HG02798 (cell line): ENCODE measurements at regions not wholly inside any gene's neighbourhood (a gene's known extent, or its start where the extent isn't known, plus 50 kb on each side); places are given as distances from the start of the nearest gene placed in this dataset.
"Not testable (repeated sequence)": the region's sequence is repeated elsewhere in the genome, so short reads cannot be mapped to it uniquely, and the experiment has no call there.

Experiments
- ATAC-seq: cut with Tn5 transposase; IDR thresholded peaks from one replicate; pipeline ENCODE4 v1.9.1; 2021; ENCODE audit warnings: mild to moderate bottlenecking; ENCODE audit not compliant: unreplicated experiment, poor library complexity

DNA sequence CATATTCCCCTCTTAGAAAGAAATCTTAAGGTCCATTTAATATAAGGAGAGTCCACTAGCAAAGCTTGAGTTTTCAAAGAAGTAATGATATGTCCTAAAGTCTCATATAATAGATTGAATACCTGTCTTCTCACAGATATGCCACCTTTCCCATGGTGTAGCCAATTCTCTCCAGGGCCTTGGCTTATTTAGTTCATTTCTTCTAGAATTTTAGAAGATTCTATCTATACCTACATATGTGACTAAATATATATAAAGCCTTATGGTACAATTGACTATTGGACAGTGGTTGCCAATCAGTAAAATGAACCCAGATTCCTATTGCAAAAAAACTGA lies 370.7 kb upstream of the MAF start:
- ATAC-seq = no peak

DNA sequence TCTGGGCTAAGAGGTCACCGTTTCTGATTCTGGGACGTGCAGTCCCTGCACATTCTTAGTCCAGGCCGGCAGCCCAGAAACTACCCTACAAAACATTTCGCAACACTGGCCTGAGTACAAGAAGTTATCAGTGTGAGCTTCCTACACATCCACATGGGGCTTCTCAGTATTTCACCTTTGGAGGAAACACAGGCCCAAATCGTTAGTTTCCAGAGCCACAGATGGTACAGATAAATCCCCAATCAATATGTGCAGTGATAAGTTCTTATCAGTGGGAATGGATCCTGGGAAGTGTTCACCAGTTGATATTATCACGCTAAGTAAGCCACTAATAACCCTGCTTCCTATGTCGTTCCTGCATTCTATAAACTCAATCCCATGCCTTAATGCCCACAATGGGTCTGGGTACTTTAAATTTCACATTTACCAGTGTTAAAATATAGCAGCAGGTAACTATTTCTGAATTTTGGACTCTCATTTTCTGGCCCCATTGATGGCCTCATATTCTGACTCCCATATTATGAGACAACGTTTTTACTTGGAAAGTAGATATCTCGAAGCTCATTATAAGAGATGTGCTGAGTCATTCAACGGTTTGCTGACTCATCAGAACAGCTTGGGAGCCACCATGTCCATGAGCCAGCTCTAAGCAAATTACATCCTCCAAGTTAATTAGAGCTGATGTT lies 370.2 kb upstream of the MAF start:
- ATAC-seq = no peak

DNA sequence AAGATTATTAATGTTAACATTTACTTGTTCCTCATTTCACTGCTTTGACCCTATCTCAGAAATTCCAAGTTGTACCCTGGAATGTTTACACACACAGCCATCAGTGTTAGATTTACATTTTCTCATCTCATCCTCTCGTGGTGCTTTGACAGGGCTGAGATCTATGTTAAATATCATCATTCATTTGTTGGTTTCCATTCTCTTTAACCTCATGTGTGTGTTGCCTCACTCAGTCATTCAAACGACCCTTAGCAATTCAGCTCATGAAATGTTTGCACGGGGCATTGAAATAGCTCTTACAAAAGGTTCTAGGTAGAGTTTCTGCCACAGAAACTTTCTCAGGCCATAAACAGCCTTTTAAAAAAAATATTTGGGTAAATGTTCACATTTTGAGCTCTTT lies 369.6 kb upstream of the MAF start:
- no peak for ATAC-seq

DNA sequence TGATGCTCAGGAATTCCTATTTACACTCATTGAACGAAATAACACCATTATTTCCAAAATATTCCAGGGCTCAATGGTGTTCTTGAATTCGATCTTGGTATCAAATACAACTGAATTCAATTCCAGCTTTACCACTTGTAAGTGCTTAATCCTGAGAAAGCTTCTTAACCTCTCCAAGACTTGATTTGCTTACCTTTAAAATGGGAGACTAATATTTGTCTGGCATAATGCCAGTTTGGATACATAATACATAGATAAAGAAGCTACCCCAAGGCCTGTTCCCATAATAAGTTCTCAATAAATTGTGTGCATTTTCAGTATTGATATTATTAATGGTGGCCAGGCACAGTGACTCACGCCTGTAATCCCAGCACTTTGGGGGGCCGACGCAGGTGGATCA lies 368.9 kb upstream of the MAF start:
- ATAC-seq = no peak

DNA sequence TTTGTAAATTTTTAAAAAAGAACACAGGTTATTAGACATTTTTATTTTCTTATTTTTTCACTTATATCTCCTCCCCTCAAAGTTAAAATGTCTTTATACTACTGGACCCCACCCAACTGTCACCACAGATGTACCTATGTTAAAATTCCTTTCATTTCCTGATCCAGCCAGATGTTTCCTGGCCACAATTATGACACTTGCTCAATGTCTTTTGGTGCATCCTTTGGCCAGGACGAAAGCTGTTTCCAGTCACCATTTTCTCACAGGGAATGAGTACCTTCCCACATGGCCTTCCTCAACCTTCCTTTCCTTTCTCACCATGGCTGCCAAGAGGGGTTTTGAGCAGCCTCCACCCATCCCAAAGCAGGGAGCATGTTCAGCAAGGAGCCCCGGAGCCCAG lies 365.7 kb upstream of the MAF start:
- no peak for ATAC-seq

DNA sequence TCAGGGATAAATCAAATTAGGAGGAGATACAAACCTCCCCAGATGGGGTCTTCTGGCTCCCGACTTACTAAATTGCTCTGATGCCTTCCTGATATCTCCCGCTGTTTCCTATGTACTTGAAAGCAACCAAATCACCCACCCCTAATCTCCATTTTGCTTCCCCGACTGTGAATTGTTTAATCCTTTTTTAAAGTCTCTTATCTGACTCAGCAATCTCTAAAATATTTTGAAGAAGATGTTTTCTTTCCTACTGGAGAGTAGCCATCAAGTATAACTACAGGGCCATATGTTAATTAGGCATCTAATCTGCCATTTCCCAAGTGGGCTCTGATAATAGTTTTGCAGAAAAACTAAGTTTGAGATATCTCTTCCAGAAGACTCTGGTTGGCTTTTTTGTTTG lies 365.2 kb upstream of the MAF start:
- no peak for ATAC-seq

DNA sequence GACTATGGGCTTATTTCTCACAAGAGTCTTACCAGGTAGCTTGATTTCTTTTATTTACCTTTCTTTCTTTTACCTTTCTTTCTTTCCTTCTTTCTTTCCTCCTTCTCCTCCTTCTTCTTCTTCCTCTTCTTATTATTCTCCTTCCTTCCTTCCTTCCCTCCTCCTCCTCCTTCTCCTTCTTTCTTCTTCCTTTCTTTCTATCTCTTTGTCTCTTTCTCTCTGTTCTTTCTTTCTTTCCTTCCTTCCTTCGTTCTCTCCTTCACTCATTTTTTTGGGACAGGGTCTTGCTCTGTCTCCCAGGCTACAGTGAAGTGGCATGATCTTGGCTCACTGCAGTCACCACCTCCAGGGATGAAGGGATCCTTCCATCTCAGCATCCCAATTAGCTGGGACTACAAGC lies 363.6 kb upstream of the MAF start:
- no peak for ATAC-seq

DNA sequence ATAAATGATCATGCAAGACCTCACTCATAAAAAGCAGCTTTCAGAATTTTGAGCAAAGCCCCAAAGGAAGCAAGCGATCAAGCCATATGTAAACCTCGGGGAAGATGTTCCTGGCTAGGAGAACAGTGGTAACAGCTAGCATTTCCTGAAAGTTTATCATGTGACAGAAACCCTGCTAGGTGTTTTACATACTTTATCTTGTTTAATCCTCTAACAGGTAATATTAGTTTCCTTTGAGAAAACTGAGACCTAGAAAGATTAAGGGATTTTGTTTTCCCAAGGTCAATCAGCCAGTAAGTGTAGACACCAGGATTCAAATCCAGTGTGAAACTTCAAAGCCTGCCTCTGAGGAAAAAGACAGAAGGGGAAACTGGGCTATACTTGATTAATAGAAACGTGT lies 362.4 kb upstream of the MAF start:
- ATAC-seq = no peak

DNA sequence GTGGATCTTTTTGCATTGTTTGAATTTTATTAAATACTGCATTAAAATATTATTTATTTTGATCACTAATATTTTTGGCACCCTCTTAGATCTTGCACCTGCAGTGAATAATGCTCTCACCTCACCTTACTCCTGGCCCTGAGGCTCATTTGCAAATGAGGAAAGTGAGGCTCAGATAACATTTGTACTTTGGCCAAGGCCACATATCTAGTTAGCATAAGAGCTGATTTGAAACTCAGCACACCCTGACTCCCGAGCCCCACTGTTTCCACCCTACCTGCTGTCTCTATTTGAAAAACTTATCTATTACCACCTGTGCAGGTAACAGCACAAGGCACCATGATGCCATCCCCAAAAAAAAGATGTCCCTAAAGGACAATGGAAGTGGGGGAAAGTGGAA lies 358.7 kb upstream of the MAF start:
- no peak for ATAC-seq

DNA sequence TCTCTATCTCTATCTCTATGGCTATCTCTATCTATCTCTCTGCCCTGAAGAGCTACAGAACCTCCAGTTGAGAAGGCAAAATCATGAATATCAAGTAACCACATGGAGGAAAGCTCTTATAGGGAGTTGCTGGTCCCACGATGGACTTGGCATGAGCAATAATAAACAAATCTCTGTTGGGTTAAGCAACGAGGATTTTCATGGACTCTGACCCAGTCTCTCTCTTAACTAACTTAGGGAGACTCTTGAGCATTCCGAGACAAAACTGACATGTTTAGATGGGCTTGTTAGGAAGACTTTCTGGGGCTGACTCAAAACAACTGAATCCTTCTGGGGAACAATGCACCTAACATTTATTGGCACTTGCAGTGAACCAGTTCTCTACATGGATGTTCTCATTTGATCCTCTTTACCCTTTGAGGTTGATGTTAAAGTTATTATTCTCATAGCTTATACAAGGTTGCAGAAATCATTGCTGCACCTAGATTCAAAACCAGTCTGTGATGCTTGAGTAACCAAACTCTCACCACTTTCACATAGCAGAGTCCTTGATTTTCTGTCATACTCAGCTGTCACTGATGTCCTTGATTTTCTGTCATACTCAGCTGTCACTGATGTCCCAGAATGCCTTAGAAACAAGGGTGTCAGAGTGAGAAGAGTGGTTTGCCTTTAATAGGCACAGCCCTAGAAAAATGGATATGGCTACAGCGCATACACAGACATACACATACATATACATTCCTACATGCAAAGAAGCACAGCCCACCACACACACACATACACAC lies 354.6 kb upstream of the MAF start:
- ATAC-seq = no peak

DNA sequence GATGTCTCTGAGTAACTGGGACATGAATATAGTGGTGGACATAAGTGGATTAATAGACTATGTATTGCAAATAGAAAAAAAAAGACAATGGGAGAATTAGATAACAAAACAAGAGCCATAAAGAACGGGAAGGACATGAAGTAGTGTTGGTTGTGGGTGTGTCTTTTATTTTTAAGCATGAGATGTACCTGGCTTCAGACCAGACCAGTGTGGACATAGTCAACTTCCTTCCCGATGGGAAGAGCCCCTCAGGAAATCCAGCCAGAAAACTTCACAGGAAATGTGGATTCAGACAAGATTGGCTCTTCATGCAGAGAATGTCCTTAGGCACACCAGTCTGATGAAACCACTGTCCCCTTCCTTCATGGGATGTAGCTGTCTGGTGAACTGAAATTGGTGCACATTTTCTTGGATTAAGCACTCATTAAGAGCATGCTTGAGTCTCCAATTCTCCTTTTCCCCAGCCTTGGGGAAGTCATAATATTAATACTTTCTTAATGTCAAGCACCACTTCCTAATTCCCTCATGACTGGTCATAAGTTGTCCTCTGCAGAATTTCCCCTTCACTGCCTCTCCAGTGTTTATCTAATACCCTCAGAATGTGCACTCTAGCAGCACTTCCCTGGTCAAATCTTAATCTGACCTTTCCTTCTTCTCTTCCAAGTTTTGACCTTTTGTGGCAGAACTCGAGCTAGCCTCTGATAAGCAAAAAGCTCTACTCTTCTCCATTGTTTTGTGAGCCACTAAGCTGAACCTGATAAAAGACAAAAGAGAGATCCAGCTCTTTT lies 350.6 kb upstream of the MAF start:
- no peak for ATAC-seq

DNA sequence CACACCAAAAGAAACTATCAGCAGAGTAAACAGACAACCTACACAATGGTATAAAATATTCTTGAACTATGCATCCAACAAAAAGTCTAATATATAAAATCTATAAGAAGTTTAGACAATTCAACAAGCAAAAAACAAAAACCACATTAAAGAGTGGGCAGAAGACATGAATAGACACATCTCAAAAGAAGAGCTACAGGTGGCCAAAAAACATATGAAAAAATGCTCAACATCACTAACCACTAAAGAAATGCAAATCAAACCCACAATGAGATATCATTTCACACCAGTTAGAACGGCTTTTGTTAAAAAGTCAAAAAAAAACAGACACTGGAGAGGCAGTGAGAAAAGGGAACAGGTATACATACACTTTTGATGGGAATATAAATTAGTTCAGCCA lies 348.9 kb upstream of the MAF start:
- no peak for ATAC-seq

DNA sequence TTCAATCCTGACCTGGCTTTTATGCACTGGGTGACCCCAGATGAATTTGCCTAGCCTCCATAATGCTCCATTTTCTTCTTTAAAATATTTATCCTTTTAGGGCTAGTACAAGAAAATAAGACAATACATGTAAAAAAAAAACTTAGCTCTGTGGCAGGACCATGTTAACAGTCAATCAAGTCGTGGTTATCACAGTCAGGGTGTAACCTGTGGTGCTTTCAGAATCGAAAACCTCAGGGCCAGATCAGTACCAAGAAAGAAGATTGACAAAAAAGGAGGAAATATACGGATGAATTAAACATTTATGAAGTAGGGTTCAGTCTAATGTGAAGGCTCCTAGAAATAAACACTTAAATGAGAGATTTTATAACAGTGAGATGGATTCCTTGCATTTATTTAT lies 347.2 kb upstream of the MAF start:
- no peak for ATAC-seq

DNA sequence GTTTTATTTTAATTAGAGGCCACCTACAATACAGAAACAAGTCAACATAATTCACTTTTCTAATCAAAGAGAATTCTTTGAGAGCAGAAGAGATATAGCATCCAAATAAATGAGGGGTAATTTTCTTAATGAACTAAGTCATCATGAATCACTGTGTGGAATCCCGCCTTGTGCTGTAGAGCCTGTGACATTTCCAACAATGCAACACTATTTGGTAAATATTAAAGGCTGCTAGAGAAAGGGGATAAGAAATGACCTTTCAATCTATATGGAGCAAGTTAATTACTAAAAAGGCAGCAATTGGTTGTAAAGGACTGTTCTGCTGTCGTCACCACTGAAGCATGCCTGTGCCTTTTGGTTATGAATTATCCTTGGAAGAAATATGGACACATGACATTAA lies 345.7 kb upstream of the MAF start:
- no peak for ATAC-seq

DNA sequence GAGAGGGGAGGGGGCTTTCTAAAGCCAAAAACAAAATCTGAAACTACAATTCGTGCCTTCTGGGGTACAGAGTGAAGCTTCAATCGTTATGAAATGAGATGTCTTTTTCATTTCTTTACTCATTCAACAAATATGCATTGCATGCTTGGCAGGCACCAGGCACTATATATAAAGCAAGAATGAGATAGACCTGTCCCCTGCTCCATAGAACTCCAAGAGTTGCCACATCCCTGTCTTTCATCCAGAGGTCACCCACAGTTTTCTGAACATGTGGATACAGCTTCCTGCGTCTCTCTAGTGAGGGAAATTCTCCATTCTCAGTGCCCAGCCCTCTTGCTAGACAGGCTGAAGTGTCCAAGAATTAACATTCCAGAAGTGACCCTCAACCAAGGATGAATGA lies 343.2 kb upstream of the MAF start:
- ATAC-seq = no peak

DNA sequence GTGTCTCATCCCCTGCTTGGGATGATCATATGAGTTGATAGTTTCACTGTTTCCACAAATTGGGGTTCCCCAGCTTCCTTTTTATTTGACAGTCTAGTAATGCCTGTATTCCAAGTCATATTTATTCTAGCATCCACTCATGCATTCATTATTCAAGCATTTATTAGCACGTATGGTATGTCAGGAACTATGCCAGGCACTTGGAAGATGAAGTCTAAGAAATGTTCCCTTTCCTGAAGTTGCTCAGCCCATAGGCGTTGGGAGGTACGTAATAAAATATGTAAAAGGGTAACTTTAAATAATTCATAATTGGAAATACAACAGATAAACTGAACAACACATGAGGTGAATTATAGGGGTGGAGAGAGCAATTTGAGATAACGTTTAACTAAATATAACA lies 338.0 kb upstream of the MAF start:
- no peak for ATAC-seq

DNA sequence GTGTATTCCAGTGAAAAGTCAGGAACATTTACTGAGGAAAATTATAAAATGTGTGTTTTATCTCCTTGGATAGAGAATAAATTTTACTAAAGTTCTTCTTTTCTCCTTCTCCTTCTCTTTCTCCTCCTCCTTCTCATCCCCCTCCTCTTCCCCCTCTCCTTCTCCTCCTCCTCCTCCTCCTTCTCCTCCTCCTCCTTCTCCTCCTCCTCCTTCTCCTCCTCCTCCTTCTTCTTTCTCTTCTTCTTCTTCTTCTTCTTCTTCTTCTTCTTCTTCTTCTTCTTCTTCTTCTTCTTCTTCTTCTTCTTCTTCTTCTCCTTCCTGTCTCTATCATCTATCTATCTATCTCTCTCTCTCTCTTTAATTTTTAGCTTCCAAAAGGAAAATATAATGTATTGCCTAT lies 337.1 kb upstream of the MAF start:
- ATAC-seq = not testable (repeated sequence)

DNA sequence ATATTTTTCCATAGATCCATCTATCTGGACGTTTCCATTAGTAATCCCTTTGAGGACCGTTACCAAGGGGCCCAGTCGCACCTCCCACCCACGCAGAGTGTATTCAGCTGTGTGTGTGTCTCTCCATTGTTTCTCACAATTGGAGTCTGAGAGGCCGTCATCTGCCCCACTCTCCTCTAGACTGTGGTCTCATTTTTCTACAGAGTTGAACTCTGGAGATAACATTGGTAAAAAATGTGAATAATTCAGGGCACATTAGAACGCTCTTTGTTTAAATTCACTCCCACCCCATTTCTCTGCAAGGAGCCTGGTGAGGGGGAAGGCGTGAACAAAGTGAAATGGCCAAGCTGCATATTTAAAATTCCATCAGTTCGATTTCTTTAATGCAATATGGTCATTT lies 333.1 kb upstream of the MAF start:
- no peak for ATAC-seq

DNA sequence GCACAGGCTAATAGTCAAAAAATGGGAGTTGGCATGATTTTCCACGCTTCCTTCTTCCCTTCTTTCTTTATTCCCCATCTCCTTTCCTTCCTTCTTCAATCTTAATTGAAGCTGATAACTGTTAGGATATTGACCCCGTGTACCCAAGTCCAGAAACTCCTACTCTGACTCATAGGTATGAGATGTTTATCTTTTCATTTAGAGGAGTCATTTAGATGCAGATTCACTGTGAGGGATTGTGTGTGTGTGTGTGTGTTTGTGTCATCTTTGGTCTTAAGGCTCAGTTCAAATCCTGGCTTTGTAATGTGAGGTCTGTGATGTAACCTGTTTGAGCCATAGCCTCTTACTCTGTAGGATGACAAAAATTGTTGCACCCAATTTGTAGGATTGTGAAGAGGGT lies 332.0 kb upstream of the MAF start:
- no peak for ATAC-seq

DNA sequence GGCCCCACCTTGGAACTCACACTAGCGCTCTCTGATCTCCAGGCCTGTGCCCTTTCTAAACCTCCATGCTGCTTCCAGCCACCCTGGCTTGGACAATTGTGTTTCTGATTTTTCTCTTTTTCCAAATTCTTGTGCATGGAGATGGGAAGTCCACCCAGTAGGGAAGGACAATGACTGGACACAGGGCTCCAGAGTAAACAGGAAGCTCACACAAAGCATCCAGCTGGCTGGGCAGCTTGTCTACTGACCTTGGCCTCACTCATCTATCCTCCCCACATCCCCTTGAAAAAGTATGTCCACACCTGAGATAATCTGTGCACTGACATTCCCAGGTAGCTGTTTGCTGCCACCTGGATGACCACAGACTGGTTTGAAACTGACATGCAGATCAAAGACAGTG lies 331.2 kb upstream of the MAF start:
- ATAC-seq = no peak

DNA sequence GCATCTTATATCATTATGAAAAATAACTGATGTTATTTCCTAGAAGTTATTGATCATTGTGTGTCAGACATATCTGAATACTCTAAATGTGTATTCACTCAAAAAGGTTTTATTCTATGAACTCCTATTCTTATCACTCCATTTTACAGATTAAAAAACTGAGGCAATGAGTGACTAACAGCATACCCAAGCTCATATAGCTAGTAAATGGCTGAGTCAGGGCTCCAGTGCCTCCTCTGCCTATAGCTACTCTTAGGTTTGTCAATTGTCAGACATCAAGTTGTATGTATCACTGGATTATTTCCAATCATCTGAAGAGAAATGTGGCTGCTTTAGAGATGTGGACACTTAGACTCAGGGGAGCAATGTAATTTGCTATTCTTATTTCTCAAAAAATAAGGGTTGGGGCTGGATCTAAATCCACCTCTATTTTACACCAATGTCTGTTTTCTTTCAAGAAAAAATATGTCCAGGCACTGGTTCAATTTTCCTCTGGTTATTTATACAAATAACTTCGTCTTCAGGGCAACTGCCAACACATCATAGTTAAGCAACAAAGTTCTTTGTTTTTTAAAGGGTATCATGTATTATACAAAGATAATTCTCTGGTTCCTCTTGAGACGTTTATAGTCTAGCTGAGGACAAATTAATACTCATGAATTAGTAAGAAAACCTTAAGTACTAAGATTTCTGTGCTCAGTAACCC lies 328.9 kb upstream of the MAF start:
- no peak for ATAC-seq
